GM12892 (cell line): ENCODE measurements at regions not wholly inside any gene's neighbourhood (a gene's known extent, or its start where the extent isn't known, plus 50 kb on each side); places are given as distances from the start of the nearest gene placed in this dataset.

Experiments used
- DNase-seq: peaks from one replicate; pipeline ENCODE4 v3.0.0; 2011; ENCODE audit not compliant: insufficient read length
- FAIRE-seq: peaks from 2 replicates; lab custom pipeline; 2011; peaks lifted over from hg19 to GRCh38; lab: Jason Lieb, UNC
- POLR2A ChIP-seq: IDR thresholded peaks from 2 replicates; pipeline ENCODE4 v1.6.1; 2011; ENCODE audit warnings: low read depth, low read length, control low read depth
- POLR2AphosphoS5 ChIP-seq: IDR thresholded peaks from 2 replicates; pipeline ENCODE4 v1.6.1; 2011; ENCODE audit warnings: low read depth, low read length, control low read depth
- TAF1 ChIP-seq: IDR thresholded peaks from 2 replicates; pipeline ENCODE4 v1.6.1; 2011; ENCODE audit warnings: low read depth, mild to moderate bottlenecking, control low read depth, low read length, borderline replicate concordance

- TF ChIP-seq TAF1 (no peak), POLR2A (no peak), POLR2AphosphoS5 (no peak)
- no peak for FAIRE-seq
- no peak for DNase-seq
These were observed 62.7 kb upstream of the IPO9 start for GRCh38 chr1:201766131-201766866.

DNA sequence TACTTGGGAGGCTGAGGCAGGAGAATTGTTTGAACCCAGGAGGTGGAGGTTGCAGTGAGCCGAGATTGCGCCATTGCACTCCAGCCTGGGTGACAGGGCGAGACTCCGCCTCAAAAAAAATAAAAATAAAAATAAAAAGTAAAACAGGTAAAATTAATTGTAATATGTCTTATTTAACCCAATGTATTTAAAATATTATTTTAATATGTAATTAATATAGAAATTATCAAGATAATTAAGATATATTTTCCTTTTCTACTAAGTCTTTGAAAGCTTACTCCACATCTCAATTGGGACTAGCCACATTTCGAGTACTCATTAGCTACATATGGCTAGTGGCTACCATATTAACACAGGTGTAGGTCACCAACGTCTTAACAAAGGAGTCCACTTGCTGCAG, 61.6 kb upstream of the IPO9 start:
- DNase-seq (no peak), FAIRE-seq (no peak)
- no peak for TF ChIP-seq TAF1
- TF ChIP-seq POLR2AphosphoS5 = no peak

- no peak for FAIRE-seq
- TF ChIP-seq POLR2AphosphoS5 (no peak), POLR2A (no peak), TAF1 (no peak)
- DNase-seq = no peak
These were observed 59.9 kb upstream of the IPO9 start for GRCh38 chr1:201769072-201769471.

GRCh38 chr1:201769966-201770365, 59.0 kb upstream of the IPO9 start:
- no peak for TF ChIP-seq TAF1
- no peak for TF ChIP-seq POLR2AphosphoS5
- no peak for TF ChIP-seq POLR2A
- DNase-seq (no peak), FAIRE-seq (no peak)

GRCh38 chr1:201771466-201771865, 57.5 kb upstream of the IPO9 start:
- no peak for TF ChIP-seq POLR2A
- FAIRE-seq (no peak), DNase-seq (no peak)

DNA sequence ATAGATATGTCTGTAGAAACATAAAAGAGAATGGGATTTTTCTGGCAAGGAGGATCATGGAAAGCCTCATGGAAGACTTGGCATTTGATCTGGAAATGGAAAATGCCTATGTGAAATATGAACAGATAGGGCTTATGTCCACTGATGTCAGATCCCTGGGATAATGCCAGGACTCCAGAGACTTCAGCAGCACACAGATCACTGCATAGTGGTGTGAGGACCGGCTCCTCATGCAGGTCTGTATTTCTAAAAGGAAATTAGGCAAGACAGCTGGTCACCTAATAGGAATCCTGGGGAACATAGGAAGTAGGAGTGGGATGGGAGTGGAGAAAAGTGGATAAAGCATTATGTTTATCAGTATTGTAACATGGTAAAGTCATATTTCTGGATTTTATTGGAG, 56.8 kb upstream of the IPO9 start:
- no peak for FAIRE-seq
- TF ChIP-seq TAF1 = no peak
- TF ChIP-seq POLR2A = no peak
- no peak for TF ChIP-seq POLR2AphosphoS5
- DNase-seq = no peak

DNA sequence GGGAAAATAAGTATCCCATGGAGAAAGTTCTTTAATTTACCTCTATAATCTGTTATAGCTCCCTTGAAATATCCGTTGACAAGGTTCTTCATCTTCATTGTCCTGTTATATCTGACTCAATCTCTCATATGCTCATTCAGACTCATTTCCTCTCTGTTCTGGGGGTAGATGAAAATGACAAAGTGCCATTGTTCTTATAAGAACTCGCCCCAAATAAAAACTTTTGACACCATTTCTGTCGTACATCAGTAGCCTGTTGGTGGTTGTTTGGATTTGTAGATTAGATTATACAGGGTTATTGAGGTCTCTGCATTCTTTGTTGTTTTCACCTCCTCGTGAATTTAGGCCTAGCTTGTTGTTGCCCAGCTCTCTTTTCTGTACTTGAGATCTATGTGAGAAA, 55.2 kb upstream of the IPO9 start:
- DNase-seq (no peak), FAIRE-seq (no peak)
- no peak for TF ChIP-seq TAF1
- no peak for TF ChIP-seq POLR2AphosphoS5
- no peak for TF ChIP-seq POLR2A

- TF ChIP-seq POLR2AphosphoS5 (no peak), TAF1 (no peak), POLR2A (no peak)
- DNase-seq (no peak), FAIRE-seq (no peak)
These were observed 54.6 kb upstream of the IPO9 start for GRCh38 chr1:201774224-201774982.

- no peak for FAIRE-seq
- no peak for DNase-seq
- TF ChIP-seq POLR2AphosphoS5 (no peak), TAF1 (no peak), POLR2A (no peak)
These were observed 54.0 kb upstream of the IPO9 start for GRCh38 chr1:201774983-201775344.

- no peak for FAIRE-seq
- no peak for TF ChIP-seq POLR2AphosphoS5
- no peak for TF ChIP-seq TAF1
- no peak for TF ChIP-seq POLR2A
- no peak for DNase-seq
These were observed 53.6 kb upstream of the IPO9 start for GRCh38 chr1:201775380-201775779.

GRCh38 chr1:201778279-201779065, 50.5 kb upstream of the IPO9 start:
- TF ChIP-seq TAF1 = no peak
- no peak for TF ChIP-seq POLR2AphosphoS5
- no peak for TF ChIP-seq POLR2A
- FAIRE-seq = no peak
- DNase-seq = no peak
